ENCODE measurements at regions not wholly inside any gene's neighbourhood (a gene's known extent, or its start where the extent isn't known, plus 50 kb on each side); places are given as distances from the start of the nearest gene placed in this dataset.

GRCh38 chr5:27312291-27312893 lies 274.0 kb upstream of the CDH9 start:
- peaks cover 5% of the 10 kb centered on the region for H3K9me3 Mint-ChIP-seq
- no peak for ATAC-seq (ENCODE audit: low read depth)
- no peaks in the 10 kb centered on the region for H3K36me3 Mint-ChIP-seq

GRCh38 chr5:27311544-27311943 lies 273.2 kb upstream of the CDH9 start:
- no peak overlapping the region for H3K27ac Mint-ChIP-seq
- ATAC-seq (ENCODE audit: low read depth) (no peak), DNase-seq (no peak)
- H3K4me1 Mint-ChIP-seq = no peaks in the 10 kb centered on the region
- POLR2A ChIA-PET = no interaction called here
- H3K4me3 Mint-ChIP-seq = no peak overlapping the region
- no peaks in the 10 kb centered on the region for H3K36me3 Mint-ChIP-seq
- H3K9me3 Mint-ChIP-seq = peaks cover 4% of the 10 kb centered on the region
- no peaks in the 10 kb centered on the region for H3K27me3 Mint-ChIP-seq

More at GRCh38 chr5:27312291-27312893, 274.0 kb upstream of the CDH9 start:
- Mint-ChIP-seq H3K27ac (no peak overlapping the region), H3K4me3 (no peak overlapping the region), H3K4me1 (no peaks in the 10 kb centered on the region), H3K27me3 (no peaks in the 10 kb centered on the region)
- no peak for DNase-seq
- POLR2A ChIA-PET = no interaction called here

- no peak for ATAC-seq (ENCODE audit: low read depth)
- Mint-ChIP-seq H3K4me1 (no peaks in the 10 kb centered on the region), H3K9me3 (peaks cover 2% of the 10 kb centered on the region), H3K27ac (no peak overlapping the region), H3K4me3 (no peak overlapping the region), H3K36me3 (no peaks in the 10 kb centered on the region), H3K27me3 (no peaks in the 10 kb centered on the region)
- DNase-seq = no peak
- POLR2A ChIA-PET = no interaction called here
These were observed 269.8 kb upstream of the CDH9 start for GRCh38 chr5:27308153-27308552.

GRCh38 chr5:27290172-27290571 lies 251.8 kb upstream of the CDH9 start:
- POLR2A ChIA-PET = no interaction called here
- H3K9me3 Mint-ChIP-seq = peaks cover 8% of the 10 kb centered on the region

GRCh38 chr5:27276119-27276518 lies 237.7 kb upstream of the CDH9 start:
- ATAC-seq (ENCODE audit: low read depth) (no peak), DNase-seq (no peak)
- Mint-ChIP-seq H3K36me3 (no peaks in the 10 kb centered on the region), H3K27me3 (no peaks in the 10 kb centered on the region), H3K9me3 (peaks cover under 1% of the 10 kb centered on the region), H3K27ac (no peak overlapping the region), H3K4me1 (no peaks in the 10 kb centered on the region), H3K4me3 (no peak overlapping the region)
- POLR2A ChIA-PET = no interaction called here

More at GRCh38 chr5:27290172-27290571, 251.8 kb upstream of the CDH9 start:
- Mint-ChIP-seq H3K36me3 (no peaks in the 10 kb centered on the region), H3K4me3 (no peak overlapping the region), H3K4me1 (no peaks in the 10 kb centered on the region), H3K27ac (no peak overlapping the region), H3K27me3 (no peaks in the 10 kb centered on the region)
- no peak for ATAC-seq (ENCODE audit: low read depth)
- DNase-seq = no peak

DNA sequence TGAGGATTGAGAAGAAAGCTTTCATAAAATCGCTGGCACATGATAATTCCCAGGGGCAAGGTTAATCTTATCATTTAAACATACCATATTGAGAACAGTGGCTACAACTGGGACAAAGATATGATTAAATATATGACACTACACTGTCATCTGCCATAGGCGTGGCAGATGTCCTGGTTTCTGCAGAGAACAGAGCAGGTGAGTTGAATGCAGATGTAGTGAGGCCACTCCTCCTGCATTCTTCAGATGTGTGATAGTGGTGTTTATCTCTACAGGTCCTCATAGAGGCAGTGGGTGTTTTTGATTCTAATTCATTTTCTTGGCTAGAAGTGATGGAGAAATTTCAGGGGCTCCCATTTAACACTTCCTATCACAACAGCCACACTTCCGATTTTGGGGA lies 237.0 kb upstream of the CDH9 start:
- POLR2A ChIA-PET = no interaction called here
- H3K36me3 Mint-ChIP-seq = no peaks in the 10 kb centered on the region
- no peak overlapping the region for H3K4me3 Mint-ChIP-seq
- no peaks in the 10 kb centered on the region for H3K27me3 Mint-ChIP-seq
- H3K27ac Mint-ChIP-seq = no peak overlapping the region
- peaks cover 2% of the 10 kb centered on the region for H3K9me3 Mint-ChIP-seq
- ATAC-seq (ENCODE audit: low read depth) = no peak
- no peak for DNase-seq
- no peaks in the 10 kb centered on the region for H3K4me1 Mint-ChIP-seq

DNA sequence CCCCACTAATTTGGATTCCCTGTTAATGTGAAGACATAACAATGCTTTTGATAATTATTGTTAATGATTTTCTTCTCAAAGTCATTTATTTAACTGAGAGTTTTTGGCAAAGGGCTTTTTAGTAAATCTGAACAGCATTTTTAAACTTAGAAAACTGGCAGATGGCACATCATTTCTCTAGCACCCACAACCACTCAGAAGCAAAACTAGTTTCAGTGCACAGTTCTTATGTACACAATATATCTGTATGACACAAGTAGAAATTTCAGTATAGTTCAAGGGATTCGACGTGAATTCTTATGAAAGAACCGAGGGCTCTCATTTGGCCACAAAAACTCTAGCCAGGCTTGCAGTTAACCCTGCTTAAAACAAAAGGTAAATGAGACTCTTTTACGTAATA lies 231.4 kb upstream of the CDH9 start:
- Mint-ChIP-seq H3K9me3 (peaks cover 4% of the 10 kb centered on the region), H3K27ac (no peak overlapping the region), H3K4me3 (no peak overlapping the region), H3K4me1 (no peaks in the 10 kb centered on the region), H3K27me3 (no peaks in the 10 kb centered on the region), H3K36me3 (no peaks in the 10 kb centered on the region)
- no peak for ATAC-seq (ENCODE audit: low read depth)
- no peak for DNase-seq
- POLR2A ChIA-PET = no interaction called here

- no peaks in the 10 kb centered on the region for H3K36me3 Mint-ChIP-seq
- POLR2A ChIA-PET = no interaction called here
- no peak overlapping the region for H3K4me3 Mint-ChIP-seq
- ATAC-seq (ENCODE audit: low read depth) (no peak), DNase-seq (no peak)
- H3K27me3 Mint-ChIP-seq = no peaks in the 10 kb centered on the region
- H3K4me1 Mint-ChIP-seq = no peaks in the 10 kb centered on the region
- peaks cover 10% of the 10 kb centered on the region for H3K9me3 Mint-ChIP-seq
- H3K27ac Mint-ChIP-seq = no peak overlapping the region
These were observed 228.9 kb upstream of the CDH9 start for GRCh38 chr5:27267209-27267824.

- Mint-ChIP-seq H3K27ac (no peak overlapping the region), H3K4me3 (no peak overlapping the region), H3K27me3 (no peaks in the 10 kb centered on the region), H3K4me1 (no peaks in the 10 kb centered on the region), H3K9me3 (peaks cover 10% of the 10 kb centered on the region), H3K36me3 (no peaks in the 10 kb centered on the region)
- ATAC-seq (ENCODE audit: low read depth) = no peak
- no peak for DNase-seq
- POLR2A ChIA-PET = no interaction called here
These were observed 227.8 kb upstream of the CDH9 start for GRCh38 chr5:27266184-27266583.

- Mint-ChIP-seq H3K4me3 (no peak overlapping the region), H3K27ac (no peak overlapping the region), H3K4me1 (no peaks in the 10 kb centered on the region), H3K27me3 (no peaks in the 10 kb centered on the region), H3K9me3 (peaks cover 6% of the 10 kb centered on the region), H3K36me3 (no peaks in the 10 kb centered on the region)
- POLR2A ChIA-PET = no interaction called here
- DNase-seq = no peak
- no peak for ATAC-seq (ENCODE audit: low read depth)
These were observed 219.3 kb upstream of the CDH9 start for GRCh38 chr5:27257696-27258095.

- Mint-ChIP-seq H3K4me1 (no peaks in the 10 kb centered on the region), H3K4me3 (no peak overlapping the region), H3K36me3 (no peaks in the 10 kb centered on the region), H3K27me3 (no peaks in the 10 kb centered on the region), H3K27ac (no peak overlapping the region), H3K9me3 (peaks cover 5% of the 10 kb centered on the region)
- ATAC-seq (ENCODE audit: low read depth) (no peak), DNase-seq (no peak)
- POLR2A ChIA-PET = no interaction called here
These were observed 214.5 kb upstream of the CDH9 start for GRCh38 chr5:27252911-27253310.

DNA sequence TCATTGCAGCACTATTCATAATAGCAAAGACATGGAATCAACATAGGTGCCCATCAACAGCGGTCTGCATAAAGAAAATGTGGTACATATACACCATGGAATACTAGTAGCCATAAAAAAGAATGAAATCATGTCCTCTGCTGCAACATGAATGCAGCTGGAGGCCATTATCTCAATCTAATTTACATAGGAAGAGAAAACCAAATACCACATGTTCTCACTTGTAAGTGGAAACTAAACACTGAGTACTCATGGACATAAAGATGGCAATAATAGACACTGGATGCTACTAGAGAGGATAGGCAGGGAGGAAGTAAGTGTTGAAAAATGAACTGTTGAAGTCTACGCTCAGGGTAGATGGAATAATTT lies 203.9 kb upstream of the CDH9 start:
- H3K27ac Mint-ChIP-seq = no peak overlapping the region
- ATAC-seq (ENCODE audit: low read depth) (no peak), DNase-seq (no peak)
- no peak overlapping the region for H3K4me3 Mint-ChIP-seq
- no peaks in the 10 kb centered on the region for H3K36me3 Mint-ChIP-seq
- H3K9me3 Mint-ChIP-seq = peaks cover 4% of the 10 kb centered on the region
- no peaks in the 10 kb centered on the region for H3K27me3 Mint-ChIP-seq
- POLR2A ChIA-PET = no interaction called here
- H3K4me1 Mint-ChIP-seq = no peaks in the 10 kb centered on the region

DNA sequence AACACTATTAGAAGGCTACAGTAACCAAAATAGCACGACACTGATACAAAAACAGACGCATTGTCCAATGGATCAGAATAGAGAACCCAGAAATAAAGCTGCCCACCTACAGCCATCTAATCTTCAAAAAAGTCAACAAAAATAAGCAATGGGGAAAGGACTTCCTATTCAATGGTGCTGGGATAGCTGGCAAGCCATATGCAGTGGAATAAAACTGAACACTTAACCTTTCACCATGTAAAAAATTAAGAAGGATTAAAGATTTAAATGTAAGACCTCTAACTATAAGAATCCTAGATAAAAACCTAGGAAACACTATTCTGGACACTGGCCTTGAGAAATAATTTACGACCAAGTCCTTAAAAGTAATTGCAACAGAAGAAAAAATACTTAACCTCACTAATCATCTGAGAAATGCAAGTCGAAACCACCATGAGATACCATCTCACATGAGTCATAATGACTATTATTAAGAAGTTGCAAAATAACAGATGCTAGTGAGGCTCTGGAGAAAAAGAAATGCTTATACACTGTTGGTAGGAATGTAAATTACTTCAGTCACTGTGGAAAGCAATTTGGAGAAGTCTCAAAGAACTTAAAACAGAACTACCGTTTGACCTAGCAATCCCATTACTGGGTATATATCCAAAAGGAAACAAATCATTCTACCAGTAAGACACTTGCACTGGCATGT lies 203.3 kb upstream of the CDH9 start:
- ATAC-seq (ENCODE audit: low read depth) = no peak
- Mint-ChIP-seq H3K27ac (no peak overlapping the region), H3K4me1 (no peaks in the 10 kb centered on the region), H3K36me3 (no peaks in the 10 kb centered on the region), H3K4me3 (no peak overlapping the region), H3K27me3 (no peaks in the 10 kb centered on the region), H3K9me3 (peaks cover 4% of the 10 kb centered on the region)
- POLR2A ChIA-PET = no interaction called here
- no peak for DNase-seq

DNA sequence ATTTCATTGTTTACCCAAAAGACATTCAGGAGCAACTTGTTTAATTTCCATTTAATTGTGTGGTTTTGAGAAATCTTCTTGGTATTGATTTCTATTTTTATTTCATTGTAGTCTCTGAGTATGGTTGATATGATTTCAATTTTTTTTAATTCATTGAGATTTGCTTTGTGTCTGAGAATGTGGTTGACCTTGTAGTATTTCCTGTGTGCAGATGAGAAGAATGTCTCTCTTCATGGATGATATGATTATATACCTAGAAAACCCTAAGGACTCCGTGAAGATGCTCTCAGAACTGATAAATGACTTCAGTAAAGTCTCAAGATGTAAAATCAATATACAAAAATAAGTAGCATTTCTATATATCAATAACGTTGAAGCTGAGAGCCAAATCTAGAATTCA lies 202.4 kb upstream of the CDH9 start:
- no peak for DNase-seq
- ATAC-seq (ENCODE audit: low read depth) = no peak
- POLR2A ChIA-PET = no interaction called here
- H3K27me3 Mint-ChIP-seq = no peaks in the 10 kb centered on the region
- H3K9me3 Mint-ChIP-seq = peaks cover 4% of the 10 kb centered on the region
- no peaks in the 10 kb centered on the region for H3K36me3 Mint-ChIP-seq
- no peaks in the 10 kb centered on the region for H3K4me1 Mint-ChIP-seq
- H3K4me3 Mint-ChIP-seq = no peak overlapping the region
- H3K27ac Mint-ChIP-seq = no peak overlapping the region

All from activated naive CD8-positive, alpha-beta T cell treated with anti-CD3 and anti-CD28 coated beads, Interleukin-2, amount 10 ng/mL, durations not matched to agents 7 days and 5 days (primary cell).